ENCODE measurements at regions not wholly inside any gene's neighbourhood (a gene's known extent, or its start where the extent isn't known, plus 50 kb on each side); places are given as distances from the start of the nearest gene placed in this dataset.

- TF ChIP-seq, protein P1, sequence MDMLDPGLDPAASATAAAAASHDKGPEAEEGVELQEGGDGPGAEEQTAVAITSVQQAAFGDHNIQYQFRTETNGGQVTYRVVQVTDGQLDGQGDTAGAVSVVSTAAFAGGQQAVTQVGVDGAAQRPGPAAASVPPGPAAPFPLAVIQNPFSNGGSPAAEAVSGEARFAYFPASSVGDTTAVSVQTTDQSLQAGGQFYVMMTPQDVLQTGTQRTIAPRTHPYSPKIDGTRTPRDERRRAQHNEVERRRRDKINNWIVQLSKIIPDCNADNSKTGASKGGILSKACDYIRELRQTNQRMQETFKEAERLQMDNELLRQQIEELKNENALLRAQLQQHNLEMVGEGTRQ (CRISPR knock-in tag; IDR thresholded peaks at IDR 0.05) = no peak
- TF ChIP-seq HMGXB4 (CRISPR knock-in tag; IDR thresholded peaks at IDR 0.05) (no peak), PREB (CRISPR knock-in tag; IDR thresholded peaks at IDR 0.05; ENCODE audit: borderline replicate concordance) (no peak), ZNF219 (CRISPR knock-in tag; IDR thresholded peaks at IDR 0.05; ENCODE audit: borderline replicate concordance) (no peak), SP1 (CRISPR knock-in tag; conservative IDR thresholded peaks at IDR 0.05) (no peak), KAT7 (CRISPR knock-in tag; IDR thresholded peaks at IDR 0.05; ENCODE audit: borderline replicate concordance) (no peak), MLX (CRISPR knock-in tag; IDR thresholded peaks at IDR 0.05) (no peak), ZNF263 (CRISPR knock-in tag; IDR thresholded peaks at IDR 0.05; ENCODE audit: low read depth) (no peak), MXD4 (CRISPR knock-in tag; IDR thresholded peaks at IDR 0.05; ENCODE audit: borderline replicate concordance) (no peak)
These were observed 372.1 kb upstream of the SMIM31 start (continued) for GRCh38 chr4:164381859-164382258.

DNA sequence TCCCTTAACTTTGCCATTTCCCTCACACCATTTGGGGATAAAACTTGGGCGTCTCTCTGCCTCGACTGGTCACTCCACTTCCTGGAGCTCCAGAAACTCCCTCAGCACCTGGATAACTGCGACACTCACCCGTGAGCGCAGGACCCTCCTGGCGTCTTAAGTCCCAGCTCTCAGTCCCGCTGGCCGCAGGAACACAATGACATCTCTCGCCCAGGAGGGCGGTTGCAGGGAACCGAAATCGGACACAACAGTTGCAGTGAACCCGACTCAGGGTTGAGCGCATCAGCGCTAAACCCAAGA lies 370.9 kb upstream of the SMIM31 start:
- Mint-ChIP-seq H3K4me1 (peaks cover 7% of the 10 kb centered on the region), H3K4me3 (peak overlapping the region; percentile 89), H3K27ac (no peak overlapping the region), H3K27me3 (ENCODE audit: low read depth) (peaks cover 36% of the 10 kb centered on the region), H3K9me3 (no peaks in the 10 kb centered on the region), H3K36me3 (no peaks in the 10 kb centered on the region)
- DNase-seq (ENCODE audit: low spot score) (no peak), ATAC-seq (peak; percentile 74)
- POLR2A ChIA-PET = no interaction called here
- CTCF ChIA-PET = no interaction called here
- TF ChIP-seq, protein P2, sequence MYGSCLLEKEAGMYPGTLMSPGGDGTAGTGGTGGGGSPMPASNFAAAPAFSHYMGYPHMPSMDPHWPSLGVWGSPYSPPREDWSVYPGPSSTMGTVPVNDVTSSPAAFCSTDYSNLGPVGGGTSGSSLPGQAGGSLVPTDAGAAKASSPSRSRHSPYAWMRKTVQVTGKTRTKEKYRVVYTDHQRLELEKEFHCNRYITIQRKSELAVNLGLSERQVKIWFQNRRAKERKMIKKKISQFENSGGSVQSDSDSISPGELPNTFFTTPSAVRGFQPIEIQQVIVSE (CRISPR knock-in tag; IDR thresholded peaks at IDR 0.05; ENCODE audit: borderline replicate concordance) = no peak
- TF ChIP-seq, protein P3, sequence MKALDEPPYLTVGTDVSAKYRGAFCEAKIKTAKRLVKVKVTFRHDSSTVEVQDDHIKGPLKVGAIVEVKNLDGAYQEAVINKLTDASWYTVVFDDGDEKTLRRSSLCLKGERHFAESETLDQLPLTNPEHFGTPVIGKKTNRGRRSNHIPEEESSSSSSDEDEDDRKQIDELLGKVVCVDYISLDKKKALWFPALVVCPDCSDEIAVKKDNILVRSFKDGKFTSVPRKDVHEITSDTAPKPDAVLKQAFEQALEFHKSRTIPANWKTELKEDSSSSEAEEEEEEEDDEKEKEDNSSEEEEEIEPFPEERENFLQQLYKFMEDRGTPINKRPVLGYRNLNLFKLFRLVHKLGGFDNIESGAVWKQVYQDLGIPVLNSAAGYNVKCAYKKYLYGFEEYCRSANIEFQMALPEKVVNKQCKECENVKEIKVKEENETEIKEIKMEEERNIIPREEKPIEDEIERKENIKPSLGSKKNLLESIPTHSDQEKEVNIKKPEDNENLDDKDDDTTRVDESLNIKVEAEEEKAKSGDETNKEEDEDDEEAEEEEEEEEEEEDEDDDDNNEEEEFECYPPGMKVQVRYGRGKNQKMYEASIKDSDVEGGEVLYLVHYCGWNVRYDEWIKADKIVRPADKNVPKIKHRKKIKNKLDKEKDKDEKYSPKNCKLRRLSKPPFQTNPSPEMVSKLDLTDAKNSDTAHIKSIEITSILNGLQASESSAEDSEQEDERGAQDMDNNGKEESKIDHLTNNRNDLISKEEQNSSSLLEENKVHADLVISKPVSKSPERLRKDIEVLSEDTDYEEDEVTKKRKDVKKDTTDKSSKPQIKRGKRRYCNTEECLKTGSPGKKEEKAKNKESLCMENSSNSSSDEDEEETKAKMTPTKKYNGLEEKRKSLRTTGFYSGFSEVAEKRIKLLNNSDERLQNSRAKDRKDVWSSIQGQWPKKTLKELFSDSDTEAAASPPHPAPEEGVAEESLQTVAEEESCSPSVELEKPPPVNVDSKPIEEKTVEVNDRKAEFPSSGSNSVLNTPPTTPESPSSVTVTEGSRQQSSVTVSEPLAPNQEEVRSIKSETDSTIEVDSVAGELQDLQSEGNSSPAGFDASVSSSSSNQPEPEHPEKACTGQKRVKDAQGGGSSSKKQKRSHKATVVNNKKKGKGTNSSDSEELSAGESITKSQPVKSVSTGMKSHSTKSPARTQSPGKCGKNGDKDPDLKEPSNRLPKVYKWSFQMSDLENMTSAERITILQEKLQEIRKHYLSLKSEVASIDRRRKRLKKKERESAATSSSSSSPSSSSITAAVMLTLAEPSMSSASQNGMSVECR (CRISPR knock-in tag; IDR thresholded peaks at IDR 0.05; ENCODE audit: borderline replicate concordance) = 0 out of 2 replicates have a peak, but pooled peaks have one; percentile 18
- TF ChIP-seq NFATC4 (CRISPR knock-in tag; IDR thresholded peaks at IDR 0.05) = no peak

All from WTC11 (cell line).